Epithelial cell of proximal tubule (primary cell): ENCODE measurements at regions not wholly inside any gene's neighbourhood (a gene's known extent, or its start where the extent isn't known, plus 50 kb on each side); places are given as distances from the start of the nearest gene placed in this dataset.

Source experiments
- DNase-seq: peaks from one replicate; pipeline ENCODE4 v3.0.0-alpha.2; 2011; ENCODE audit warnings: low read depth
- H3K4me3 ChIP-seq: 2 replicates; pipeline ENCODE4 v1.5.1; 2011; ENCODE audit warnings: low read depth, mild to moderate bottlenecking, low read length
- TF ChIP-seq, protein P1 (sequence below): conservative IDR thresholded peaks from 2 replicates; pipeline ENCODE4 v1.5.1; 2012; ENCODE audit warnings: low read depth, mild to moderate bottlenecking, low read length

DNA sequence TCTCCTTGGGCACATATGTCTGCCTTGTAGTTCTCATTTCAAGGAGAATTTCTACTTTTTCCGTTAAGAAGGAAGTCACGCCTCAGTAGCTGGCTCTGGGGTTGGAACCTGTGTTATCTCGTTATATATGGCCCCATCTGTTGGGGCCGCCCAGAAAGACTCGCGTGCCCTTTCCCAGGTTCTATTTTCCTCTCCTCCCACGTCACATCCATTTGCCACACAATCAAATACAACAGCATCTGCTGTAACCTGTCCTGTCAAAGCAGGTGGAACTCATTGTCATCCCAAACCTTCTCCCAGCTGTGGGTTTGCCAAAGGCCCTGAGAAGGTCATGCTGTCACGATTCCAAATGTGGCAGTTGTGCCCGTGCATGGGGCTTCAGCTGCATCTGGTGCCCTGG lies 213.1 kb upstream of the ZBED5 start:
- TF ChIP-seq, protein P1, sequence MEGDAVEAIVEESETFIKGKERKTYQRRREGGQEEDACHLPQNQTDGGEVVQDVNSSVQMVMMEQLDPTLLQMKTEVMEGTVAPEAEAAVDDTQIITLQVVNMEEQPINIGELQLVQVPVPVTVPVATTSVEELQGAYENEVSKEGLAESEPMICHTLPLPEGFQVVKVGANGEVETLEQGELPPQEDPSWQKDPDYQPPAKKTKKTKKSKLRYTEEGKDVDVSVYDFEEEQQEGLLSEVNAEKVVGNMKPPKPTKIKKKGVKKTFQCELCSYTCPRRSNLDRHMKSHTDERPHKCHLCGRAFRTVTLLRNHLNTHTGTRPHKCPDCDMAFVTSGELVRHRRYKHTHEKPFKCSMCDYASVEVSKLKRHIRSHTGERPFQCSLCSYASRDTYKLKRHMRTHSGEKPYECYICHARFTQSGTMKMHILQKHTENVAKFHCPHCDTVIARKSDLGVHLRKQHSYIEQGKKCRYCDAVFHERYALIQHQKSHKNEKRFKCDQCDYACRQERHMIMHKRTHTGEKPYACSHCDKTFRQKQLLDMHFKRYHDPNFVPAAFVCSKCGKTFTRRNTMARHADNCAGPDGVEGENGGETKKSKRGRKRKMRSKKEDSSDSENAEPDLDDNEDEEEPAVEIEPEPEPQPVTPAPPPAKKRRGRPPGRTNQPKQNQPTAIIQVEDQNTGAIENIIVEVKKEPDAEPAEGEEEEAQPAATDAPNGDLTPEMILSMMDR: no peak

DNA sequence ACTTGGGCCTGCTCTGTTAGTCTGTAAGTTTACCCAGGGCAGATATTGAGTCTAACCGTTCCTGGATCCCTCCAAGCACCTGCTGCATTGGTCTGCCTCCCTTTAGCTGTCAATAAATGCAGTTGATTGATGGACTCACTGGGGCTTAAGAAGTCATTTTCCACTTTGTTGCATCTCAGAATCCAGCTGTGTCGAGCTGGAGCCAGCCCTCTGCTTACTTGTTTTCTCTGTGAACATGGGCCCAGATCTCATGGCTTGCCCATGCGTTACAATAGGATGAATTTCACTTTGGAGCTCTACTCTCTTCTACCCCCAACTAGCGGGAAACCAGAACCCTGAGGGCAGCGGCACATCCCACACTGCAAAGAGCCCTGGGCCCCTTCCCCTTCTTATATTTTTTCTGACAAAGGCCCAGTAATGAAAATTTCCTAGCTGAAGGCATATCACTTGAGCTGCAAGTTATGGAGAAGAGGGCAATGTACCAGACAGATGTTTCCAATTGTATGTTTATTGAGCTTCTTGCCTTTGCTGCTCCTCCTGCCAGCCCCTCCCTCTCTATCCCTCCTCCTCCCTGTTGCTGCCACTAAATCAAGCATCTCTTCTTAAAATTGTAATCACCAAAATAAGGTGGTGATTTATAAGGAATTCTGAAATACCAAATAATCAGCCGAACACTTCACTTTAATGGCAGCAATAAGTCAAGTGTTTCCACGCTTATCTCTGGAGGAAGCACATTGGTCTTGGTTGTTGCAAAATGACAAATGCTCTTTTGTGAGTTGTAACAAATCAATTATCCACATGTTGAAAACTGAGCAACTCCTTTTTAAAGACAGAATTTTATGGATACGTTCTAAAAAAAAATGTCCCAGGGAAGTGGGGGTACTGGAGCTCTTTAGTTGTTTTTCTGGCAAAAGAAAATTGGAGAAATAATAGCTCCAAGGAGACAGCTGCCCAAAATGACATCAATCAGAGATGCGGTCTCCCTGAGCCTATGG lies 212.3 kb upstream of the ZBED5 start:
- TF ChIP-seq, protein P1: no peak
- no peak for DNase-seq
- H3K4me3 ChIP-seq: no peak overlapping the region

More for the DNA sequence above, 213.1 kb upstream of the ZBED5 start:
- H3K4me3 ChIP-seq: no peak overlapping the region
- DNase-seq: no peak

DNA sequence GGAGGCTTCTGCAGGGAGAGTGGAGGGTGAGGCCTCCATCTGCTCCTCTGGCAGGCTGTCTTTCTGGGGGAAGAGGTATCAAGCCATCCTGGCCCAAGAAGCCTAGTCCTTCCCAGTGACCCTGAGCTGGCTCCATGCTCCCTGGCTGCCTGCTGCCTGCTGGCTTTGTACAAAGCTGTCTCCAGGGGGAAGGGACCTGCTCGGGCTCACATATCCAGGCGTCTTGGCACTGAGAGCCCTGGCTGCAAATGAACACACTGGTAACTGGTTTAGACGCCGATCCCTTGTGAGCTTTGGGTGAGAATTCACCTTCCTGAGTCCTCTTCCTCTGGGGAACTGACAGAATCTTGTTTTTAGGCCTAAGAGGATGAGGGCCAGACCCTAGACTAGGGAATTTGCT lies 210.3 kb upstream of the ZBED5 start:
- DNase-seq: no peak
- H3K4me3 ChIP-seq: no peak overlapping the region
- TF ChIP-seq, protein P1: no peak

DNA sequence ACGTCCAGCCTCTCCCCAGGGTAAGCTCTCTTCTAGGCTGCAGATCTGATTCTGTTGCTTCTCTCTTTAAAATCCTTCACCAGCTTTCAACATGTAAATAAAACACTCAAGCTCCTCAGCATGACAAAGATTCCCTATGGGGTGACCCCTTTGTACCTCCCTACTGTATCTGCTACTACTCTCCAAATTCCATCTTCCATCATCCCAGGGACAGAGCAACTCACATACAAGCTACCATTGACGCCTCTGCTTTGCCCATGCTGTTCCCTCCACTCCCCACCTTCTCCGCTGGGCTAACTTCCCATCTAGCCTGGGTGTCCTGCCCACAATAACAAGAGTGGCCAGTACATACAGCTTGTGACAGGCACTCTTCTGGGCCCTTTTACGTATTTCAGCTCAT lies 207.5 kb upstream of the ZBED5 start:
- no peak overlapping the region for H3K4me3 ChIP-seq
- TF ChIP-seq, protein P1: no peak
- no peak for DNase-seq

DNA sequence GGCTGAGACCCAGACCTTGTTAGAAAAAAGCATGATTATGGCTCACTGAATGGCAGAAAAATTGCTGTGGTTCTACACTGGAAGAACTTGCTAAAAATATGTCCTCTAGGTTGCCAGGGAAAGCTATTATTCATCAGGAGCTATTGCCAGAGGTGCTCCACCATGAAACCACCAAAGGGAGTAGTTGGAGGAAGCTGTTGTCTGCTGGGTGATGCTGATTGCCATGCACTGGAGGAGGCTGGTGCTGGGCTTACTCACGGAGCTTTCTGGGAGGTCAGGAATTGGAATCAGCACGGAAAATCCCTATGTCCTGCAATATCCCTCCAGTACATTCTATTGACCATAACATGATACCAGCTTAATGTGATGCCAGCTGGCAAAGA lies 199.6 kb upstream of the ZBED5 start:
- TF ChIP-seq, protein P1: no peak
- DNase-seq: no peak
- H3K4me3 ChIP-seq: no peak overlapping the region

DNA sequence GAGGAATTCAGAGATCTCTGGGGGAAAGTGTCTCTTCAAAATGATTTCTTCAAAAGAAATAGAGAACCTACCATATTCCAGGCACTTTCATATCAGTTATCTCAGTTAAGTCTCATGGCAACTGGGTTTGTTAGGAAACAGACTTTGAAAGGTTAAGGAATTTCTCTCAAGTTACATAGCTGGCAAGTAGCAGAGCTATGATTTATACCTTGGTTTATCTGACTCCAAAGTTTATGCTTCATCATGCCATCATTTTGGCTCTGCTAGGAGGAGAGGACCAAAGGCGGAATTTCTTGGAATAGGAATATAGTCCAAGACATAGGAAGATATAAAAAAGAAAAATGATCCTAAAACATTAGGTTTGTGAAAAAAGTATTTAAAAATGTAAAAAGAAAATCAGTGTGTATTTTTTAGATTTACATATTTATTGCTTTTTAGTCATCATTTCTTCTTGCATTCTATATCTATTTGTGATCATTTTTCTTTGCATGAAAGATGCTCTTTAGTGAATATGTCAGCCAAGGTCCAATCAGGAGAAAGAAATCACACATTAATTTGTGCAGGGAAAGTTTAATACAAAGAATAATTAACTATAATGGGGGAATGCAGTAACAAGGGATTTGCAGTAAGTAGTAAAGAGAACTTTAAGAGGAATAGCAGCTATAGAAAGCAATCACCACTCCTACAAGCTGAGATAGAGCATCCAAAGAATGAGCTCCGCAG lies 199.1 kb upstream of the ZBED5 start:
- H3K4me3 ChIP-seq: no peak overlapping the region
- no peak for DNase-seq
- TF ChIP-seq, protein P1: no peak
